HCT116 (cell line): ENCODE measurements at regions not wholly inside any gene's neighbourhood (a gene's known extent, or its start where the extent isn't known, plus 50 kb on each side); places are given as distances from the start of the nearest gene placed in this dataset.

Source experiments
- ATAC-seq: fragments of 200-7000 bp; cut with Tn5 transposase; 2 replicates; pipeline ENCODE4 v1.9.1; 2020; ENCODE audit warnings: mild to moderate bottlenecking, moderate library complexity
- BruUV-seq: library from RNA; stranded (reverse); fragments of 400-500 nt; replicated peaks from 2 replicates; lab custom pipeline; 2021; lab: Mats Ljungman, UMichigan
- CTCF ChIA-PET: fragments of 300-600 bp; sonication (Branson Sonifier 250); formaldehyde crosslinking; loops from one replicate; lab custom pipeline; 2021; ENCODE audit warnings: antibody characterized with exemption; lab: Charles Lee
- POLR2A ChIA-PET: fragments of 300-600, 350-600 bp; sonication (Branson Sonifier 250); formaldehyde crosslinking; loops from one replicate; lab custom pipeline; 2021; ENCODE audit warnings: antibody characterized with exemption; lab: Charles Lee
- RAD21 ChIA-PET, 2 experiments: fragments of 300-600 bp; sonication (Branson Sonifier 250); formaldehyde crosslinking; loops; one replicate each; lab custom pipeline; 2023; ENCODE audit warnings: low total read pairs in 2 of 2; ENCODE audit not compliant: uncharacterized antibody in 2 of 2, unreplicated experiment in 2 of 2, low non-redundant PET in 1 of 2; lab: Charles Lee
- DNase-seq: peaks from one replicate; pipeline ENCODE4 v3.0.0-alpha.2; 2010; ENCODE audit warnings: low read depth, low spot score
- H2AFZ ChIP-seq: fragments of 200-600 bp; shearing (Covaris generic), sonication (generic); 2 replicates; pipeline ENCODE4 v1.6.1; 2017; ENCODE audit warnings: low read depth, mixed run types, mixed read lengths, antibody characterized with exemption, low read length; ENCODE audit not compliant: poor library complexity, severe bottlenecking
- H3K27ac ChIP-seq: 2 replicates; pipeline ENCODE4 v1.5.1; 2012; ENCODE audit warnings: low read depth, low read length
- H3K27me3 ChIP-seq: fragments of 200-600 bp; sonication (generic); 2 replicates; pipeline ENCODE4 v1.6.1; 2016; ENCODE audit warnings: mixed run types, low read length, mixed read lengths; ENCODE audit not compliant: insufficient read depth
- H3K36me3 ChIP-seq, 2 experiments: fragments of 200-500 bp in 1 of 2; fragments of 200-600 bp in 1 of 2; sonication (Bioruptor generic) in 1 of 2; sonication (generic) in 1 of 2; 2 replicates each; pipeline versions ENCODE4 v1.5.1 to v1.6.1; 2014 to 2016; ENCODE audit warnings: low read length in 2 of 2, inconsistent platforms in 1 of 2, mixed read lengths in 1 of 2, mixed run types in 1 of 2; ENCODE audit not compliant: insufficient read depth in 2 of 2, control insufficient read depth in 1 of 2
- H3K4me1 ChIP-seq, 2 experiments: fragments of 200-600 bp in 1 of 2; sonication (generic) in 1 of 2; 2 replicates each; pipeline versions ENCODE4 v1.5.1 to v1.6.1; 2012 to 2017; ENCODE audit warnings: low read length in 2 of 2, inconsistent platforms in 1 of 2, mild to moderate bottlenecking in 1 of 2, mixed read lengths in 1 of 2, mixed run types in 1 of 2, moderate library complexity in 1 of 2; ENCODE audit not compliant: insufficient read depth in 2 of 2, control insufficient read depth in 1 of 2
- H3K4me2 ChIP-seq: fragments of 200-600 bp; sonication (generic); 2 replicates; pipeline ENCODE4 v1.6.1; 2017; ENCODE audit warnings: mixed run types, low read length, mixed read lengths
- H3K4me3 ChIP-seq, 2 experiments: fragments of 200-600 bp in 1 of 2; sonication (generic) in 1 of 2; replicated peaks in 1 of 2; 2 replicates each; pipeline ENCODE4 v1.5.1; 2011 to 2016; ENCODE audit warnings: low read length in 2 of 2, control low read depth in 1 of 2, low read depth in 1 of 2, mild to moderate bottlenecking in 1 of 2, mixed read lengths in 1 of 2, mixed run types in 1 of 2
- H3K79me2 ChIP-seq: fragments of 200-600 bp; sonication (generic); 2 replicates; pipeline ENCODE4 v1.6.1; 2017; ENCODE audit warnings: mild to moderate bottlenecking, mixed run types, low read length, moderate library complexity, mixed read lengths; ENCODE audit not compliant: insufficient read depth
- H3K9ac ChIP-seq: fragments of 200-600 bp; sonication (generic); 2 replicates; pipeline ENCODE4 v1.6.1; 2016; ENCODE audit warnings: low read length, mixed read lengths
- H3K9me2 ChIP-seq: fragments of 200-600 bp; sonication (generic), shearing (Covaris generic); 2 replicates; pipeline ENCODE4 v1.6.1; 2017; ENCODE audit warnings: mixed run types, mild to moderate bottlenecking, moderate library complexity; ENCODE audit not compliant: insufficient read depth
- H3K9me3 ChIP-seq, 2 experiments: fragments of 200-500 bp in 1 of 2; fragments of 200-600 bp in 1 of 2; sonication (Bioruptor generic) in 1 of 2; sonication (generic) in 1 of 2; 2 replicates each; pipeline ENCODE4 v1.6.1; 2014 to 2017; ENCODE audit warnings: low read length in 2 of 2, mixed read lengths in 2 of 2, inconsistent platforms in 1 of 2, low read depth in 1 of 2, mild to moderate bottlenecking in 1 of 2, mixed run types in 1 of 2, moderate library complexity in 1 of 2; ENCODE audit not compliant: control insufficient read depth in 1 of 2, insufficient read depth in 1 of 2
- H4K20me1 ChIP-seq: fragments of 200-600 bp; sonication (generic), shearing (Covaris generic); 2 replicates; pipeline ENCODE4 v1.6.1; 2017; ENCODE audit warnings: mixed run types, mild to moderate bottlenecking, moderate library complexity; ENCODE audit not compliant: insufficient read depth
- CBX3 ChIP-seq: IDR thresholded peaks from 2 replicates; pipeline ENCODE4 v1.6.1; 2012; ENCODE audit warnings: low read depth
- CTCF ChIP-seq, 3 experiments: fragments of 200-600 bp in 1 of 3; sonication (generic) in 1 of 3; IDR thresholded peaks in 2 of 3; conservative IDR thresholded peaks in 1 of 3; 2 replicates each; pipeline ENCODE4 v1.5.1; 2012 to 2017; ENCODE audit warnings: low read depth in 2 of 3, low read length in 2 of 3, antibody characterized with exemption in 1 of 3, borderline replicate concordance in 1 of 3, control low read depth in 1 of 3, mild to moderate bottlenecking in 1 of 3, mixed read lengths in 1 of 3, mixed run types in 1 of 3, moderate library complexity in 1 of 3; ENCODE audit not compliant: insufficient read depth in 1 of 3
- EGR1 ChIP-seq: IDR thresholded peaks from 2 replicates; pipeline ENCODE4 v1.6.1; 2012; ENCODE audit warnings: low read depth
- ELF1 ChIP-seq: IDR thresholded peaks from 2 replicates; pipeline ENCODE4 v1.6.1; 2012; ENCODE audit warnings: low read depth, borderline replicate concordance
- FOSL1 ChIP-seq: IDR thresholded peaks from 2 replicates; pipeline ENCODE4 v1.6.1; 2012; ENCODE audit warnings: low read depth
- SRF ChIP-seq: IDR thresholded peaks from 2 replicates; pipeline ENCODE4 v1.6.1; 2012; ENCODE audit warnings: low read depth
- TCF7L2 ChIP-seq: IDR thresholded peaks from 2 replicates; pipeline ENCODE4 v1.7.0; 2011; ENCODE audit warnings: borderline replicate concordance, inconsistent platforms; ENCODE audit not compliant: insufficient read depth, insufficient read length; ENCODE audit errors: extremely low read depth
- ZFX ChIP-seq: fragments of 450-650 bp; IDR thresholded peaks from 2 replicates; pipeline ENCODE4 v1.6.1; 2017
- ZNF274 ChIP-seq: fragments of 200-500 bp; sonication (Bioruptor generic); IDR thresholded peaks from 2 replicates; pipeline ENCODE4 v1.6.1; 2014; ENCODE audit warnings: mild to moderate bottlenecking, low read depth, low read length, inconsistent platforms
- intact Hi-C: fragments of 100-400 bp; cut with micrococcal nuclease; formaldehyde crosslinking; loops from 2 replicates; pipeline ENCODE4 v1.10.0; 2022
- TF ChIP-seq, protein P1 (sequence below): IDR thresholded peaks from 2 replicates; pipeline ENCODE4 v1.6.1; 2012

GRCh38 chr6:74765486-74765885, 440.4 kb downstream of the COL12A1 start:
- no TSS peak for BruUV-seq
- Histone ChIP-seq H3K36me3 (no peaks in the 10 kb centered on the region), H2AFZ (no peak overlapping the region), H3K9me2 (no peaks in the 10 kb centered on the region), H3K4me2 (no peak overlapping the region), H3K27ac (no peak overlapping the region), H3K4me3 (no peak overlapping the region), H3K9ac (no peak overlapping the region), H4K20me1 (no peaks in the 10 kb centered on the region), H3K27me3 (no peaks in the 10 kb centered on the region), H3K79me2 (no peaks in the 10 kb centered on the region), H3K9me3 (no peaks in the 10 kb centered on the region), H3K4me1 (no peaks in the 10 kb centered on the region)
- no peak for ATAC-seq
- ChIA-PET POLR2A (no interaction called here), CTCF (interaction anchor here (0.7 kb wide), 1 partner anchor 444 kb away, joined by 3 read pairs; no protein-coding TSS in a partner anchor), RAD21 (no interaction called here)
- TF ChIP-seq ELF1 (no peak), FOSL1 (no peak), ZFX (no peak), CBX3 (no peak), TCF7L2 (no peak), ZNF274 (no peak), SRF (no peak), EGR1 (no peak), CTCF (IDR thresholded peaks at IDR 0.05 in 2 of 3, conservative IDR thresholded peaks at IDR 0.05 in 1 of 3; ENCODE audit: borderline replicate concordance in 1 of 3, insufficient read depth in 1 of 3, low read depth in 2 of 3, low read length in 2 of 3) (no peak)
- TF ChIP-seq, protein P1, sequence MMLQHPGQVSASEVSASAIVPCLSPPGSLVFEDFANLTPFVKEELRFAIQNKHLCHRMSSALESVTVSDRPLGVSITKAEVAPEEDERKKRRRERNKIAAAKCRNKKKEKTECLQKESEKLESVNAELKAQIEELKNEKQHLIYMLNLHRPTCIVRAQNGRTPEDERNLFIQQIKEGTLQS = no peak
- intact Hi-C loops = no loop called here
- DNase-seq = no peak
